Hematopoietic multipotent progenitor cell treated with erythropoietin and hydrocortisone succinate and interleukin-3 and kit ligand, for 15 days (in vitro differentiated cells): ENCODE measurements at regions not wholly inside any gene's neighbourhood (a gene's known extent, or its start where the extent isn't known, plus 50 kb on each side); places are given as distances from the start of the nearest gene placed in this dataset.
"Not testable (repeated sequence)": the region's sequence is repeated elsewhere in the genome, so short reads cannot be mapped to it uniquely, and the experiment has no call there.

ENCODE experiments used
- DNase-seq: peaks from one replicate; pipeline ENCODE4 v3.0.0-alpha.2; 2015; ENCODE audit warnings: low spot score

DNA sequence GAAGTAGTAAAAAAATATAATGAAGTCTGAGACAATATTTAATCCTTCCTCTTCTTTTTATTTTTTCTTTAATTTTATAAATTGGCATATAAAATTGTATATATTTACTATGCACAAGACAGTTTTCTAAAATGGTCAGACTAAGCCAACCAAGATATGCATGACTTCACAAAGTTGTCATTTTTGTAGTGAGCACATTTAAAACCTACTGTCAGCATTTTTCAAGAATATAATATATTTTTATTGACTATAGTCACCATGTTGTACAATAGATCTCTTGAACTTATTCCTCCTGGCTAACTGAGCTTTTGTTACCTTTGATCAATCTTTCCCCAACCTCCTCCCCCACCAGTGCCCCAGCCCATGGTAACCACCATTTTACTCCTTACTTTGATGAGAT lies 129.2 kb downstream of the ATP6V1G3 start:
- no peak for DNase-seq

DNA sequence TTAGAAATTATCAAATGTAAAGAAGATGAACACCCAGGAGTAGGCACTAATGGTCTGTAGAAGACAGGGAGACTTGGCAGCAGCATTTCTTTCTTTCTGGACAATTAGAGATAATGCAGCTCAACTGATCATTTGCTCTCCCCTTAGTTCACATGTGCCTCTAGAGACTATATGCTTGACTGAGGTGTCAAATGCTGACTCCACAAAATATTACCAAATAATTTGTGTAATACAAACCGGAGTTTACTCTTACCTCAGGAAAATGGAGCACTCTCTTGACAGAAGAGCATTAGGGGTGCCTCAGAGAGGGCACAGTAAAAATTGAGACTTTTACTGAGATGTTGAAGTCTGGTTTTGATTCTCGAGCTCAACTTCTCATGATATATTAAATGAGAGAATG lies 131.8 kb downstream of the ATP6V1G3 start:
- DNase-seq: no peak

DNA sequence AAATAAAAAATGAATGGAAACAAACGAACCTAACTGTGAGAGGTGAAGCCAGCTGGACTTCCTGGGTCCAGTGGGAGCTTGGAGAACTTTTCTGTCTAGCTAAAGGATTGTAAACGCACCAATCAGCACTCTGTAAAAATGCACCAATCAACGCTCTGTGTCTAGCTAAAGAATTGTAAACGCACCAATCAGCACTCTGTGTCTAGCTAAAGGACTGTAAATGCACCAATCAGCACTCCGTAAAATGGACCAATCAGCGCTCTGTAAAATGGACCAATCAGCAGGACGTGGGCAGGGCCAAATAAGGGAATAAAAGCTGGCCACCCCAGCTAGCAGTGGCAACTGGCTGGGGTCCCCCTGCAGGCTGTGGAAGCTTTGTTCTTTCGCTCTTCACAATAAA lies 135.8 kb downstream of the ATP6V1G3 start:
- not testable (repeated sequence) for DNase-seq

DNA sequence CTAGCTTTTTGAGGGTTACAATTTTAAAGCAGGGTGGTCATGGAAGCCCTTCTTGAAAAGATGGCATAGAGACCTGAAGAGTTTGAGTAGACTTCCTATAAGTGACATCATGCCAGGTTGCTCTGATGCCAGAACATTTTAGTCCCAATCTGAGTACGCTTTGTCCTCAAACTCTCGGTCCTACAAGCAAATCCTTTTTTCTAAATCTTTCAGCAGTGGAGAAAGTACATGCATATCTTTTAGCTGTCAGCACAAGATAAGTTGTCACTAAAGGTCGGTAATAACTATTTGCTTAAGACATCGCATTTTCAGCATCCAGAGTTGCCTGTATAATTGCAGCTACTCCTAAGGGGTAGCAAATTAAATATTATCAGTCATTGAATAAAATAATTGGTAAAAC lies 140.4 kb downstream of the ATP6V1G3 start:
- DNase-seq: no peak

DNA sequence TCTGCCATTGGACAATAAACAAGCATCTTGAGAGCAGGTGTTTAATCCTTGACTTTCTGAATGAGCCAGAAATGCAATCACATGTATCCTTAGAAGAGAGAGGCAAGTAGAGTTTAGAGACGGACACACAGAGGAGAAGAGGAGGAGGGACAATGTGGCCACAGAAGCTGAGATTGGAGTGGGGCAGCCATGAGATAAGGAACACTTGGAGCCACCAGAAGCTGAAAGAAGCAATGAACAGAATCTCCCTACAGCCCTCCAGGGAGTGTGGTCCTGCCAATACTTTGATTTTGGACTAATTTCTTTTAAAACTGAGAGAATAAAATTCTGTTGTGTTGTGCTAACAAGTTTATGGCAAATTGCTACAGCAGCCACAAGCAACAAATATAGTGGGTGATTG lies 141.0 kb downstream of the ATP6V1G3 start:
- no peak for DNase-seq

DNA sequence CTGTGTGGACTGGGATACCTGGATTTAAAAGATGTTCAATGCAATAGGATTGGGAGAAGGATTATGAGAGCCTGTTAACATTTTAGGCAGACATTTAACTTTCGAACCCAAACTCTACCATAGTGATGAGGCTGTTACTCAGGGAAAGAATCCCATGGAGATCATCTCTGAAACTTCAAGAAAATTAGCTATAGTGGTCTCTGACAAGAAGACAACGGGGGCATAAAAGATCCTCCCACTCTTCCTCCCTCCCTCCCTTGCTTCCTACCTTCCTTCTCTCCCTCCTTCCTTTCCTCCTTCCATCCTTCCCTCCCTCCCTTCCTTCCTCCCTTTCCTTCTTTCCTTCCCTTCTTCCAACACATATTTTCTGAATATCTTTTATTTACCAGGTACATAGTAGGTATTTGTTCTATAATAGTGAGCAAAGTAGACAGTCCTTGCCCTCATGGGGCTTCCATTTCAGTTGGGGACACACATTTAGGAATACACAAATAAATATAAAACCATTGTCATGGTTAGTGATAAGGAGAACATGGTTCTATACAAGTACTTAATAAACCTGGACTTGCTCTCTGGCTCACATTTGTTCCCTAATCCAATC lies 143.2 kb downstream of the ATP6V1G3 start:
- DNase-seq: no peak

DNA sequence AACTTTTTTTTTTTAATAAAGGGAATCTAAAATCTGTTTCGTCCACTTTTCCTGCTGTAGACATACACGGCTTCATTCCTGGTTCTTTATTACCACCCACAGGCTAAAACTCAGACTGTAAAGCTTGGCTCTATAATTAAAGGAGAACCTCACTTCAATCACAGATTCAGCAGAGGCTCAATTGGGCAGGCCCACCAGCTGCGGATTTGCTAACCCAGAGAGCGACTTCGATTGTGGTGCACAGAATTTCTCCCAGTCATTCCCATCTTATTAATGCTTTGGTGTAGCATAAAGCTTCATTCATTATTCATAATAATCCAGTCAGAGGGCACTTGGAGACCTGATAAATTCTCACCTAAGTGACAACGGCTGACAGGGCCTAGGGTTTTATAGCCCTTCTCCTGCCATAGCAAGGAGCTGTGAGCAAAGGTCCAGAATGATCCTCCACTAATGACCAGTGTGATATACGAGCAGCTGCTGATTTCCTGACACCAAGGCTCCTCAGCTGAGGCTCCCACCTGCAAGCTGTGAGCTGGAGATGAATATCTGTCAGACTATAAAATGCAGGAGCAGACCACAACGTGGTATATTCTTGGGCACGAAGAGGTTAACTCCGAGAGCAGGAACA lies 149.0 kb downstream of the ATP6V1G3 start:
- DNase-seq: no peak

DNA sequence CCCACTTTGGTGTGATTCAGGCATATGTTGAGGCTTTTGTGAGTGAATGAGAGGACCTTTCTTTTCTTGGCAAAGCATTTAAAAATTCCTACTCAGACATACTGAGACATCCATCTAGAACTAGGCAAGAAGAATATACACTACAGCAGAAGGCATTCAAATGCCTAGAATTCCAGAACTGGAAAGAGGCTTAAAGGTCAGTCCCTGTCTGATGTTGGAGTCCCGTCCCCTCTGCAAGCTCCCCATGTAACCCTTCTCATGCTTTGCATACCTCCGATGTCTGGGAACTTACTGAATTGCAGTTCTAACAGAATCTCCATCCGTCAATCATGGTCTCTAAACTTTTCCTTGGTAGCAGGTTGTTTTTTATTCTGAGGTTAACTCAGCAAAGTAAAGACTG lies 152.9 kb downstream of the ATP6V1G3 start:
- DNase-seq: no peak

DNA sequence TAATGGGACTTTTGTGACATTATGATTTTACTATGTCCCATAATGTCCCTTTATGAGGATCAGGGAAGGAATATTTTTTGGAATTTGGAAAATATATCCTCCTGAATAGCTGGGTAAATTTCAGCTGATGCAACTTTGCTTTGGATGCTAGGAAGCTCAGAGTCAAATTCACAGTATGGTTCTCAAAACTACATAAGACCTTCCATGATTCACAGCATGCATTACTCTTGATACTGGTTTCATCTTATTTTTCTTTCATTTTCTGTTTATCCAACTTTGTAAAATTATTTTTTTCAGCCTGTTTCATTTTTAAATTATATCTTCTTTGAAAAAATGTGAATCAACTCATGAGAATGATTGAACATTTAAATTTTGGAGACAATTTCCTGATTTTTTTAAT lies 160.2 kb downstream of the ATP6V1G3 start:
- no peak for DNase-seq

DNA sequence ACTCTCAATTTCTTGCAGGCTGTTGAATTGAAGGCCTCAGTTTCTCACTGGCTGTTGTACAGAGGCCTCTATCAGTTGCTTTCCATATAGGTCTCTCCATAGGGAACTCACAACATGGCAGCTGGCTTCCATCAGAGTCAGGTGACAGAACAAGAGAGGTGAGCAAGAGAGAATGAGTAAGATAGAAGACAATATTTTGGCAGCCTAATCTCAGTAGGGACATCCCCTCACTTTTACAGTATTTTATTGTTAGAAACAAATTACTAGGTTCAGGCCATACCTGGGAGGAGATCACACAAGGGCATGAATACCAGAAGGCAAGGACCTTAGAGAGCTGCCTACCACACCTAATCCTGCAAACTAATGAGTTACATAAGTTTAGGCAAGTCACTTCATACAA lies 162.8 kb downstream of the ATP6V1G3 start:
- DNase-seq: no peak

DNA sequence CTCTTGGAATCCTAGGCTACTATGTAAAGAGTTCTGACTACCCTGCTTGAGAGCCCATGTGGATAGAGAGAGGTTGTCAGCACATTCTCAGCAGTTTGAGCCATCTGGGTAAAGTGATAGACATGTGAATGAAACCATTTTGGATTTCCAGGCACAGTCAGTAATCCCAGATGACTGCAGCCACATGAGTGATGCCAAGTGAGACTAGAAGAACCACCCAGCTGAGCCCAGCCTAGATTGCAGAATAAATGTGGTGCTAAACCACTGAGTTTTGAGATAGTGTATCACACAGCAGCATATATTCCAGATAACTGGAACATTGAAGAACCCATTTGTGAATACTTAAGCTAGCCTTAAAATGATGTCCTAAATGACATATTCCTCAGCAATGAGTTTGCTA lies 166.2 kb downstream of the ATP6V1G3 start:
- DNase-seq: no peak

DNA sequence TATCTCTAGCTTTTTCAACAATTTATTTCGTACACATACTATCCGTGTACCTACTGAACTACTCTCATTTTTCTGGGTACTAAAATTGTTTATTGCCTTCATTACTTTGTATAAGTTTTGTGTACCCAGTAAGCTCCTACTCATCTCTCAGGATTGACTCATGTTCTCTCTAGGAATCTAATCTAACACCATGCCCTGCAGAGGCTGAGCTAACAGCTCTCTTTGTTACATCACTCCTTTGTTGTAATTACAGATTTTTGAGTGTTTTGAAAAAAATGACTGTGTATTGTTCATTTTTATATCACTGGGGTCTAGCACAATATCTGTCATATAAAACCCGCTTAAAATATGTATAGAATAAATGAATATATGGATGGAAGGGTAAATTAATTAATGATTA lies 167.1 kb downstream of the ATP6V1G3 start:
- no peak for DNase-seq
